ENCODE measurements at regions not wholly inside any gene's neighbourhood (a gene's known extent, or its start where the extent isn't known, plus 50 kb on each side); places are given as distances from the start of the nearest gene placed in this dataset.

DNA sequence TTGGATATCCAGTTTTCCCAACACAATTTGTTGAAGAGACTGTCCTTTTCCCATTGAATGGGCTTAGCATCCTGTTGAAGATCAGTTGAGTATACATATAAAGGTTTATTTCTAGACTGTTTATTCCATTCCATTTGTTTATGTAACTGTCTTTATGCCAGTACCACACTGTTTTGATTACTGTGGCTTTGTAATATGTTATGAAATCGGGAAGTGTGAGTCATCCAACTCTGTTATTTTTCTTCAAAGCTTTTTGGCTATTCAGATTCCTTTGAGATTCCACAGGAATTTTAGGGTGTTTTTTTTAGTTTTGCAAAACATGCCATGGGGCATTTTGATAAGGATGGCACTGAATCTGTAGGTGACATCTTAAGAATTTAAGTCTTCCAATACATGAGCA lies 188.3 kb downstream of the BMP7 start:
- TF ChIP-seq ASH2L (IDR thresholded peaks at IDR 0.05; ENCODE audit: borderline replicate concordance, low read depth) = no peak
- no peak for TF ChIP-seq EZH2 (IDR thresholded peaks at IDR 0.05; ENCODE audit: borderline replicate concordance, control insufficient read depth, low read depth, low read length)
